GM19468 (cell line): ENCODE measurements at regions not wholly inside any gene's neighbourhood (a gene's known extent, or its start where the extent isn't known, plus 50 kb on each side); places are given as distances from the start of the nearest gene placed in this dataset.

Experiments
- ATAC-seq: cut with Tn5 transposase; IDR thresholded peaks from one replicate; pipeline ENCODE4 v1.9.1; 2021; ENCODE audit warnings: mild to moderate bottlenecking, moderate library complexity, moderate number of reproducible peaks; ENCODE audit not compliant: unreplicated experiment; ENCODE audit errors: extremely low read depth

GRCh38 chr9:8101607-8102006 is 302.0 kb upstream of the DMAC1 start:
- ATAC-seq = no peak

DNA sequence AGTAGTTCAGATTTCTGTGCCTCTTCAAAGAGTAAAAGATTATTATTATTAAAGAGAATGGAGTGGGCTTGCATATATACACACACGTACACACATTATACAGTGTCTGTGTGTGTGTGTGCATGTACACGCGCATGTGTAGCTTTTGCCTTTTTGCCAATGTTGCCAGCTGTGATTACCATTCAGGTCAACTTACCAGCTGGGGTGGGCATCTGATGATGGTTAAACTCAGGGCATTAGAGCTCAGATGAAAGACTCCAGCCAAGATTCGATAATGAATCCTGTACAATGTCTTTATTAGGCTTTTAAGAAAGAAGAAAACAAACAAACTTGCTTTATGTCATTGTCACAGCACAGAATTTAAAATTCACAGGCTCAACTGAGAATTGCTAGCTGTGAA is 296.5 kb upstream of the DMAC1 start:
- no peak for ATAC-seq

DNA sequence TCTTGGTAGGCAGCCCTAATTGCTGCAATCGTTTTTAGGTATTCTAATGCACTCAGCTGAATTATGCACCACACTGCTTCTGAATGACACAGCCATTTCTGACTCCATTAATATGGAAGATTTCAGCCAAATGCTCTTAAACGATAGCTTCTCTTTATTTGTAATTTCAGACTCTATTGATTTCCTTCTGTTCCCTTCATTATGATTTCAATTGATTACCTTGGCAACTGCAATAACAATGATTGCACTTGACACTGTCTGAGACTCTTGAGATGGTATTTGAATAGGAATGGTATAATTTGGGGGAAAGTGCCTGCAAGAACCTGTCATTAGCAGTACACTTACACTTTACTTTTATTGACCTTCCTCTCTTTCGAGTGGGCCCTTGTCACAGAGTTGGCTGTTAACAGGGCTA is 296.1 kb upstream of the DMAC1 start:
- ATAC-seq = no peak

DNA sequence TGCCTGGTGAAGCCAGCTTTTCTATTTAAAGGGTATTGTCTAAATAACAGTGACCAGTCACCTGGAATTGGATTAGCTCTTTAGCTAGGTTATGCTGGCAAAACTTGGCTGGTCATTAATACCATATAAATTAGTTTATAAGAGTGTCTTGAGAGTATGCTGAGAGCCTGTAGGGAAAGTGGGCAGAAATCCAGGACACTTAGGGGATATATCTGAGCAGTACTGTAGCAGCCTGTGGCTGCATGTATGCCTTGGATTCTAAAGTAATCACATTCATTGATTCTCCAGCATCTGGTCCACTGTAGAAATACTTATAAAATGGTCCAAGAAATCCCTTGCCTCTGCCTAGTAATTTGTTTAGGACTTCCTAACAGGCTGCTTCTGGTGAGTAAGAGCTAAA is 288.9 kb upstream of the DMAC1 start:
- no peak for ATAC-seq

DNA sequence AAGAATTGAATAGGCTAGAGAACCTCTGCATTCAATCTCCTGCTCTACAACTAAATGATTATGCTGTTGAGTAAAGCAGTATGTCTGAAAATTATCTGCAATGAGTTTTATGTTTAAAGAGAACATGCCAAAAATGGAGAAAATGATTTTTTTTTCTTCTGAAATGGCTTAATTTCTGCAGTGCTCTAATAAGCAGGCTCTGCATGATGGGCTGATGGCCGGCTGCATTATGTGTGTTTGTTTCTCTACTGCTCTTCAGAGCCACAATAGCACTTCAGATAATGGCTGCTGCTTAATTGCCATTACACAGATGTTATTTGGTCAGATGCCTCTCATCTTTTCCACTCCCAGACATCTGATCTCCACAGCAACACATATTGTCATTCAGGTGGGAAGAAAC is 286.4 kb upstream of the DMAC1 start:
- ATAC-seq = no peak

- ATAC-seq = no peak
Measured at GRCh38 chr9:8078641-8079140, 279.1 kb upstream of the DMAC1 start.

DNA sequence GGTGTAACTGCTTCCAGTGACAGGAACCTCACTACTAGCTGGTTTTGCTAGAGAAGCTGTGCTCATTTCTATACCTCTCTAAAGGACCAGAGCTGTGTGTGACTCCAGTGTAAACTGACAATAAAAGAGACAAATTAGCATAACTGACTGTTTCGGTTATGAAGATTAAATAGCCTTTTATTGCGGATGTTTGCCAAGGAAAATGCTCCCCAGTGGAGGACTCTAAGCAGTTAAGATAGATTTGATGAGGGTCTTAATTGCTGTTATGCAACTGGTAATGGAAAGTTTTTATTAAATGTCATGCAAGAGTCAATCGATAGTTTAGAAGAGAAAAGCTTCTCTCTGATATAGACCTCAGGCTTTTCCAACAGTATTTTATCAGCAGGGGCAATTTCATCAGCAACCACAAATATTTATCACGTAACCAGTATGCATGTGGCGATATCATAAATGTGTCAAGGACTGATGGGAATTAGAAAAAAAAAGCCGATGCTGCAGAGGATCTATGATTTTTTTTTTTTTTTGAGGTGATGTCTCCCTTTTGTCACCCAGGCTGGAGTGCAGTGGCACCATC is 275.2 kb upstream of the DMAC1 start:
- no peak for ATAC-seq

GRCh38 chr9:8071445-8071798 is 271.8 kb upstream of the DMAC1 start:
- ATAC-seq = no peak

- ATAC-seq = no peak
Measured at GRCh38 chr9:8070779-8071444, 271.3 kb upstream of the DMAC1 start.

DNA sequence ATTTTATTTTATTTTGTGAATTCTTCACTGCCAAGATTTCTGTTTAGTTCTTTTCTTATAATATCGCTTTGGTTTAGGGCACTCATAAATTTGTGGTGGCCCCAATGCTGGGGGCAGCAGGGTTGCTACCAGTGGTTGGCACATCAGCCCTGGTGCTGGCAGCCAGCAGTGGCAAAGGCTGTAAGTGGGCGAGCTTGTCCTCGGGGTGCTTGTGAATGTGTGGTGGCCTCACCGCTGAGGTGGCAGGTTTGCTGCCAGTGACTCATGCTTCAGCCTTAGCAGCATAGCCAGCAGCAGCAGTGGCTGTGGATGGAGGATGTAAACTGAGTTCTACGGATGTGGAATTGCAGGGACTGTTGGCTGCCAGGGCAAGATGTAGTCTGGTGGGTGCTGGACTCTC is 262.9 kb upstream of the DMAC1 start:
- ATAC-seq = no peak

DNA sequence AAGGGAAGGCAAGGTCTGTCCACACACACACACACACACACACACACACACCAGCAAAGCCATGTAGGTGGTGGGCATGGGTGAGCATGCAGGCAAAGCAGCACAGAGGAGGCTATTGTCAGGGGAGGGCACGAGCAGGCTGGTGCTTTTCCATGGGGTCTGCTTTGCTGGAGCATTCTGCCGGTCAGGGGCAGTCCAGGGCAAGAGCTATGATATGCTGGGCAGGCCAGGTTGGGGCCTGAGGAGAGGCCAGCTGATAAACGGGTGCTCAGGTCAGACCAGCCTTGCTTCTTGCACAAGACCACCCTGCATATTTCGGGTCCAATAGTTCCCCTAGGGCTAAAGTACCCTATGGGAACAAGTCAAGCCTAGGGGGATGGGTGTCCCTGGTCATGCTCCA is 253.9 kb upstream of the DMAC1 start:
- no peak for ATAC-seq

- no peak for ATAC-seq
Measured at GRCh38 chr9:8052991-8053390, 253.4 kb upstream of the DMAC1 start.

DNA sequence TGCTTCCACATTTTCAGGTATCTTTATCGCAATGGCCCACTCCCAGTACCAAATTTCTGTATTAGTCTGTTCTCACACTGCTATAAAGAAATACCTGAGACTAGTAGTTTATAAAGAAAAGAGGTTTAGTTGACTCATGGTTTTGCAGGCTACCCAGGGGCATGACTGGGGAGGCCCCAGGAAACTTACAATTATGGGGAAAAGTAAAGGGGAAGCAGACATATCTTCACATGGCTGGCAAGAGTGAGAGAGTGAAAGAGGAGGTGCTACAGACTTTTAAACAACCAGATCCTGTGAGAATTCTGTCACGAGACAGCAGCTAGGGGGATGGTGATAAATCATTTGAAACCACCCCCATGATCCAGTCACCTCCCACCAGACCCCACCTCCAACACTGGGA is 238.2 kb upstream of the DMAC1 start:
- no peak for ATAC-seq

- no peak for ATAC-seq
Measured at GRCh38 chr9:8036914-8037524, 237.4 kb upstream of the DMAC1 start.

GRCh38 chr9:8033794-8034193 is 234.2 kb upstream of the DMAC1 start:
- no peak for ATAC-seq

GRCh38 chr9:8030095-8030494 is 230.5 kb upstream of the DMAC1 start:
- no peak for ATAC-seq

GRCh38 chr9:8027351-8027750 is 227.8 kb upstream of the DMAC1 start:
- ATAC-seq = no peak

DNA sequence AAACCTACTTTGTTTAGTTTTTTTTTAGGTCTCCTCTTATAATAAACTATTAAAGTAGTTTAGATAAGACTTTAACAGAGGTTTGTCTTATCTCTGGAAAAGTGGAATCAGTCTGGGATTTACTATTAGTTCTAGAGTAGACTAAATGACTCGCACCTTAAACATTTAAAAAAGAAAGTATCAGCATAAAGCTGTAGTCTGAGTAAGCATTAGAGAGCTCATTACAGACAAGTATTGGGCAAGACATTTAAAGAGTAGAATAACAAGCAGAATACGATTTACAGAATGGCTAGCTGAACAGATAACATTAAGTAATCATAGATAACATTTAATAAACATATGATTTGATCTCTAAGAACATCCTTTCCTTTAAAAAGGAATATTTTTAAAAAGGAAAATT is 226.0 kb upstream of the DMAC1 start:
- no peak for ATAC-seq

DNA sequence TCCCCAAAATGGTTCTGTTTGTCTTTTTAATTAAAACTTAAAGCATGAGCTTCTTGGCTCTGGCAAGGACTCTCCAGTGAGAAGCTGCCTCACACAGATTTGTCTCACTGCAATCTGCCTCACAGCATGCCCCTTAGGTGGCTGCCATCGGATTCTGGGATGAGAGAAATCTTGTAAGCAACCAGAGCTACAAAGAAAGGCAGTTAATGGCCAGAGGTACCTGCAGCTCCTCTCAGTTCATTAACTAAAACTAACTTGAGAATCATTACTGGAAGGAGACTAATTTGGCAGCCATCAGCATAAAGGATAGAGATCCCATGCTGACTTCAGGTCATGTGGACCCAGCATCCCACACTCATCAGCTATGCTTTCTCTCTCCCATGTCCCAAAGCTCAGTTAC is 220.6 kb upstream of the DMAC1 start:
- no peak for ATAC-seq

- no peak for ATAC-seq
Measured at GRCh38 chr9:8019636-8020035, 220.1 kb upstream of the DMAC1 start.

DNA sequence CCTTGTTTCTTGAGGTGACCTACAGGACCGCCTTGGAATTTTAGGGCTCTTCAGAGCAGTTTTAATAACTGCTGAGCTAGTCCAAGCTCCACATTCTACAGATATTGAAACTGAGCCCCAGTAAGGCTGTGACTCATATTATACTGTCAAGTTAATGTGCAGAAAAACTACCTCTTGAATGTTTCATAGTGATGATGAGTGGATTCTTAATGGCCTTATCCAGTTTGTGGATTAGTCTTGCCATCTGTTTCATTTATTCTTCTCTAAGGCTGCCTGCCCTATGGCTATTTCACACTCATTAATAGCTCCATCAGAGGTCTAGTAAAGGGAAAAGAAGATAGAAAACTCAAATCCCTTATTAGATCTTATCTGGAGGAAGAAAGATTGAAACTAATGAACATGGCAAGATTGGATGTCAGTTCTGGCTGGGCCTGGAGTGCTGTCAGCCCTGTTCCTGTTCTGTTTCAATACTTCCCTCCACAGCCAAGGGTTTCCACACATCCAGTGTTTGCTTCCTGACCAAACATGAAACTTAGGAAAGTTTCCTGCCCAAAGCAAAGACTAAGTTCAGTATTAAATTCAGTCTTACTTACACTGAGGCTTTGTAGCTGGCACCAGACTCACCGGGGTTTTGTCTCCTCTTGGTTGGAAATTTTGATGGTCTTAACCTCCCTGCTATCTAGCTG is 215.6 kb upstream of the DMAC1 start:
- ATAC-seq = no peak
